Heart right ventricle (tissue), 16 donors: ENCODE measurements at regions not wholly inside any gene's neighbourhood (a gene's known extent, or its start where the extent isn't known, plus 50 kb on each side); places are given as distances from the start of the nearest gene placed in this dataset.

Source experiments
- ATAC-seq, 8 donors: fragments of 200-7000 bp; cut with Tn5 transposase; one replicate each; pipeline ENCODE4 v1.9.1; 2020; ENCODE audit warnings: mild to moderate bottlenecking in 8 of 8, moderate library complexity in 8 of 8, moderate number of reproducible peaks in 1 of 8
- DNase-seq, 2 donors: peaks; one replicate each; pipeline ENCODE4 v3.0.0-alpha.2; 2020
- H3K27ac ChIP-seq, 10 donors: fragments of 200-600 bp; sonication (generic) in 2 of 10; one replicate each; pipeline versions ENCODE4 v1.5.0 to v1.8.0; 2020 to 2022; ENCODE audit warnings: mild to moderate bottlenecking in 3 of 10
- H3K27me3 ChIP-seq, 7 donors: fragments of 200-600 bp; one replicate each; pipeline ENCODE4 v1.8.0; 2021 to 2022; ENCODE audit warnings: mild to moderate bottlenecking in 2 of 7
- H3K36me3 ChIP-seq, 9 donors: fragments of 200-600 bp; sonication (generic) in 1 of 9; one replicate each; pipeline versions ENCODE4 v1.5.0 to v1.8.0; 2020 to 2022; ENCODE audit warnings: mild to moderate bottlenecking in 2 of 9
- H3K4me1 ChIP-seq, 9 donors: fragments of 200-600 bp; sonication (generic) in 1 of 9; one replicate each; pipeline versions ENCODE4 v1.5.0 to v1.8.0; 2020 to 2022; ENCODE audit warnings: mild to moderate bottlenecking in 4 of 9
- H3K4me3 ChIP-seq, 10 donors: fragments of 200-600 bp; sonication (generic) in 2 of 10; one replicate each; pipeline versions ENCODE4 v1.5.0 to v1.8.0; 2020 to 2022; ENCODE audit warnings: mild to moderate bottlenecking in 7 of 10, moderate library complexity in 2 of 10
- H3K9me3 ChIP-seq, 11 donors: fragments of 200-600 bp in 10 of 11; sonication (generic) in 2 of 11; one replicate each; pipeline versions ENCODE4 v1.5.0 to v1.8.0; 2013 to 2022; ENCODE audit warnings: mild to moderate bottlenecking in 2 of 11, control low read depth in 1 of 11, moderate library complexity in 1 of 11
- WGBS, 2 donors: extraction: QIAGEN DNeasy Blood & Tissue Kit; methylation state at CpG; one replicate each; pipeline ENCODE4 v1.1.7; 2013; ENCODE audit warnings: inconsistent platforms in 1 of 2; 5-methylcytosine and 5-hydroxymethylcytosine counted together
- intact Hi-C, 10 donors: fragments of 100-400 bp; cut with DNase I; formaldehyde crosslinking; loops; one replicate each; pipeline versions ENCODE4 v1.11.1 to v1.14.2; 2022
- TF ChIP-seq, protein P1 (sequence below), 9 donors: fragments of 200-600 bp; sonication (generic) in 2 of 9; IDR thresholded peaks; one replicate each; pipeline versions ENCODE4 v1.5.0 to v1.8.0; 2021 to 2022; ENCODE audit warnings: antibody characterized with exemption in 9 of 9, mild to moderate bottlenecking in 5 of 9, moderate library complexity in 1 of 9
- donor health status: Arrhythmogenic right ventricular cardiomyopathy.
- donor health status: ischemic (EF 13 %, LVEDD 7.1; RV severe dilation, severe dysfunction).
- donor health status: healthy with polysubstance abuse.
- donor health status: DM: no; HTN: yes; CAD: no.
- donor health status: DM: no; HTN: no; CAD: no.
- donor health status: ischemic (EF 25% LVEDD 6.9; RV normal size, moderate dysfunction).
- donor health status: ischemic (EF 25% LVEDD 5.7; RV mildly dilated, moderate dysfunction).
- donor health status: healthy.
- donor health status: DM: yes; HTN: yes; CAD: no.
- donor health status: Ischemic cardiomyopathy.
- donor health status: ischemic (EF 35%, LVEDD 5.7; RV mildly dilated, moderate dysfunction).
- donor health status: nonischemic (EF 11% LVEDD 7.7; RV severe dilation, severe dysfunction).
- donor health status: DM: yes; HTN: yes; CAD: no.
- donor health status: PGD.
- donor health status: ischemic (EF 29% LVEDD 5.4; RV normal size, mild dysfunction).
- donor health status: nonischemic (EF 23%, LVEDD 6.1; RV moderate dilation, normal function).

DNA sequence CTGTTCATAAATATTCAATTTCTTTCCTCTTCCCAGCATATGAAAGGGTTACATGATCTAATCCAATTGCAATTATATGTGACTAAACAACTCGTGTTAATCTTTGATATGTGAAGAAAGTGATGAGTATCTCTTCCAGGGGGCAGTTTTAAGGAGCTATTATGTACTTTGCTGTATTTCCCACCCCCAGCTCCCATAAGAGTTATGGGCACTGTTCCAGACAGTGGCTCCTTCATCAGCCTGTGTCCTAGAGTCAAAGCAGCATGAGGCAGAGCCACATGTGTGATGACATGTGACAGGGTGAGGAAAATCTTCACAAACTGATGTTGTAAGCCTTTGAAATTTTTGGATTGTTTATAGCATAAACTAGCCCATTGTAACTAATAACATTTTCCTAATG lies 315.4 kb downstream of the DIPK2A start:
- Histone ChIP-seq H3K36me3 (no peaks in the 10 kb centered on the region), H3K9me3 (peaks cover 0 to 16% (median 3%) of the 10 kb centered on the region in 11 donors), H3K4me1 (no peaks in the 10 kb centered on the region), H3K27ac (no peak overlapping the region), H3K4me3 (no peak overlapping the region), H3K27me3 (no peaks in the 10 kb centered on the region)
- DNase-seq, result no peak
- TF ChIP-seq, protein P1, sequence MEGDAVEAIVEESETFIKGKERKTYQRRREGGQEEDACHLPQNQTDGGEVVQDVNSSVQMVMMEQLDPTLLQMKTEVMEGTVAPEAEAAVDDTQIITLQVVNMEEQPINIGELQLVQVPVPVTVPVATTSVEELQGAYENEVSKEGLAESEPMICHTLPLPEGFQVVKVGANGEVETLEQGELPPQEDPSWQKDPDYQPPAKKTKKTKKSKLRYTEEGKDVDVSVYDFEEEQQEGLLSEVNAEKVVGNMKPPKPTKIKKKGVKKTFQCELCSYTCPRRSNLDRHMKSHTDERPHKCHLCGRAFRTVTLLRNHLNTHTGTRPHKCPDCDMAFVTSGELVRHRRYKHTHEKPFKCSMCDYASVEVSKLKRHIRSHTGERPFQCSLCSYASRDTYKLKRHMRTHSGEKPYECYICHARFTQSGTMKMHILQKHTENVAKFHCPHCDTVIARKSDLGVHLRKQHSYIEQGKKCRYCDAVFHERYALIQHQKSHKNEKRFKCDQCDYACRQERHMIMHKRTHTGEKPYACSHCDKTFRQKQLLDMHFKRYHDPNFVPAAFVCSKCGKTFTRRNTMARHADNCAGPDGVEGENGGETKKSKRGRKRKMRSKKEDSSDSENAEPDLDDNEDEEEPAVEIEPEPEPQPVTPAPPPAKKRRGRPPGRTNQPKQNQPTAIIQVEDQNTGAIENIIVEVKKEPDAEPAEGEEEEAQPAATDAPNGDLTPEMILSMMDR (IDR thresholded peaks at IDR 0.05), result no peak
- intact Hi-C loops, result no loop called here
- ATAC-seq, result no peak
- WGBS, 2 donors, result 14 to 18% methylated on average over 1 of the region's 1 CpG

DNA sequence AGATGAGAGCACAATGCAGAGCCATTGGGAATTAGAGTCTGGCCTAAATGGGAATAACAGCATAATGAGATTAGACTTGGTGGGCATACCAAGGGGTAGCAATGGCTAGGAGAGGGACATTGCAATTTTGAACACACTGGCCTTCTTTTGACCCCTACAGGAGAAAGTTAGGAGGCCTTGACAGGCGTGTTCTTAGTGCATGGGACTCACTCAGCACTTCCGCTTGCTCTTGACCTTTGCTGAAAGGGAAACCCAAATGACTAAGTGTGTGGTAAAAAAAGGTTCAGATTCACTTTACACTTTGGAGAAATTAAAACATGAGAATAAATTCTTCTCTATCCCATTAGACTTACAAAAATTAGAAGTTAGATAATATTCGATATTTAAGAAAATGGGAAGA lies 317.4 kb downstream of the DIPK2A start:
- ATAC-seq (no peak), DNase-seq (no peak)
- H3K27me3 ChIP-seq, result no peaks in the 10 kb centered on the region
- no peak overlapping the region for H3K4me3 ChIP-seq
- H3K36me3 ChIP-seq, result no peaks in the 10 kb centered on the region
- intact Hi-C loops, result no loop called here
- no peaks in the 10 kb centered on the region for H3K4me1 ChIP-seq
- TF ChIP-seq, protein P1 (IDR thresholded peaks at IDR 0.05), result no peak
- H3K27ac ChIP-seq, result no peak overlapping the region
- 91 to 95% methylated on average over 3 of the region's 3 CpGs for WGBS, 2 donors
- H3K9me3 ChIP-seq, result peaks cover 0 to 18% (median 4%) of the 10 kb centered on the region in 11 donors

DNA sequence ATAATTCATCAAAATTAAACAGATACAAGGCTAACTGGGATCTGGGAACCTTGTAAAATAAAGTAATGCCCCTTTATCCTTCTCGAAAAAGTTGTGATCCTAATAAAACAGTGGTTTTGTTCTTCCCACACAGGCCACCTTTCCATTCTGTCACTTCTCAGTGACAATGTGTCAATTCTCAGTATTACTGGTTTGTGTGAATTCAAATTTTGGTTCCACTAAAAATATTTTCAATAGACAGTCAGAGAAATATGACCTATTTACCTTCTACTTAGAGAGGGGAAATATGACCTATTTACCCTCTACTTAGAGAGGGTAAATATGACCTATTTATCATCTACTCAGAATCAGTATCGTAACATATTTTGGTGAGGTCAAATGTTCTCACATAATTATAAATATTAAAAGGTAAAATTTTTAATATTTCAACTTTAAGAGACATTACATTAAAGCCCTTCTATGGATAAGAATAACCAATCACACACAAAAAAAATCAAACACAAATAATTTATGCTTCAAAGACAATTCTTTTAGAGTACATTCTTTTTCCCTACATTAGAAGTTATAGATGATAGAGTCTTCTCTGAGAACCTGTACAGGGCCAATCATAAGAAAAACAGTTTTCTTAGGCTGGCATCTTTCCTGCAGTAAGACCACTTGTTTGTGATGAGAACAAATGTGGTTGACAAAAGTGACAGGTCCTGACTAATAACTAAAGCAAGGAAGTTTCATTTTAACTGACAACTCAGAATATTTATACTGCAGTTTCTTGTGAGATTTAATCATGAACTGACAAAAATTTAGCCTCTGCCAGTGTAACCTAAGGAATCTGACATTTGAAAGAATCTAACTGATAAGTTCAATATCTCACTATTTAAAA lies 323.3 kb downstream of the DIPK2A start:
- ATAC-seq, result no peak
- intact Hi-C loops, result no loop called here
- Histone ChIP-seq H3K27ac (no peak overlapping the region), H3K27me3 (no peaks in the 10 kb centered on the region), H3K4me1 (no peaks in the 10 kb centered on the region), H3K9me3 (peaks cover 0 to 24% (median 4%) of the 10 kb centered on the region in 11 donors), H3K4me3 (no peak overlapping the region), H3K36me3 (no peaks in the 10 kb centered on the region)
- no peak for DNase-seq
- WGBS, 2 donors, result 90 to 93% methylated on average over 2 of the region's 2 CpGs
- TF ChIP-seq, protein P1 (IDR thresholded peaks at IDR 0.05), result no peak

DNA sequence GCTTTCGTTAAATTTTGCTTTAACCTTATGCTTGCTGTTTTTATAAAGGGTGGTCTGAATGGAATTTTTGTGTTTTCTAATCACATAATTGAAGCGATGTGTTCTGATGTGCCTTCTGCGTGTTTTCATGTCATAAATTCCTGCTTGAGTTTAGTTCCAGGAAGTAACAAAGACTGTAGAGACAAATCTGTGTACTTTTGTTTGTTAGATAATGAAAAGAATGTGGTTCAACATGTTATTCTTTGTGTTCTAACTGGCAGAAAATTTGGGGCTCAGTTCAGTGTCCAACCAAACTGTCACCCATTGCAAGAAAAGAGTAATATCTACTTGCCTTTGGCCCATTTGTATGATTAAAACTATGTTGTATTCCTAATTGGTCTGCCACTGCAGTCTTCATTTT lies 324.0 kb downstream of the DIPK2A start:
- no peak for DNase-seq
- 52 to 63% methylated on average over 3 of the region's 3 CpGs for WGBS, 2 donors
- intact Hi-C loops, result no loop called here
- Histone ChIP-seq H3K27ac (no peak overlapping the region), H3K4me3 (no peak overlapping the region), H3K36me3 (no peaks in the 10 kb centered on the region), H3K27me3 (no peaks in the 10 kb centered on the region), H3K9me3 (peaks cover 0 to 22% (median 4%) of the 10 kb centered on the region in 11 donors), H3K4me1 (no peaks in the 10 kb centered on the region)
- ATAC-seq, result no peak
- TF ChIP-seq, protein P1 (IDR thresholded peaks at IDR 0.05), result no peak
